LNCaP clone FGC (cell line): ENCODE measurements at regions not wholly inside any gene's neighbourhood (a gene's known extent, or its start where the extent isn't known, plus 50 kb on each side); places are given as distances from the start of the nearest gene placed in this dataset.

Experiments
- DNase-seq: peaks from one replicate; pipeline ENCODE4 v3.0.0-alpha.2; 2011; ENCODE audit warnings: low read depth
- H3K4me3 ChIP-seq: 2 replicates; pipeline ENCODE4 v1.5.1; 2011; ENCODE audit warnings: mild to moderate bottlenecking, low read depth, low read length, control low read depth
- CTCF ChIP-seq: IDR thresholded peaks from 2 replicates; pipeline ENCODE4 v1.5.1; 2012; ENCODE audit warnings: mild to moderate bottlenecking; ENCODE audit not compliant: control insufficient read depth, insufficient read depth; ENCODE audit errors: extremely low read depth

GRCh38 chr18:41783065-41783818 is 171.8 kb upstream of the PIK3C3 start:
- no peak for DNase-seq
- TF ChIP-seq CTCF = no peak
- H3K4me3 ChIP-seq = no peak overlapping the region

DNA sequence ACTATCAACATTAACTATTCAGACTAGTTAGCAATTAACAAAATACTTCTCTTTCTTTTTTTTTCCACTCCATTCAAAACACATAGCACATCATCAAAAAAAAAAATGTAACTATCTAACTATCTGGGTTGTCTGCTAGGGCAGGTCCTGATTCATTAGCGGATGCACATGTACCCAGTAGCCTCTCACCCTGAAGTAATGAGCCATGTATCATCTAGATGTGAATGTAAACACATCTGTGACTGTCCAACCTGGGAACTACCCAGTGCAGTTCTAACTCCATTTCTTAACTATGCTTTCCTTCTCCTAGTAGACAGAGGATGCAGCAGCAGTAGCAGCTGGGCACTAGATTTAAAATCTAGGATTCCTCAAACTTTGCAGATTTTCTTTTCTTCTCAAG is 183.1 kb upstream of the PIK3C3 start:
- DNase-seq = no peak
- H3K4me3 ChIP-seq = no peak overlapping the region
- TF ChIP-seq CTCF = no peak

DNA sequence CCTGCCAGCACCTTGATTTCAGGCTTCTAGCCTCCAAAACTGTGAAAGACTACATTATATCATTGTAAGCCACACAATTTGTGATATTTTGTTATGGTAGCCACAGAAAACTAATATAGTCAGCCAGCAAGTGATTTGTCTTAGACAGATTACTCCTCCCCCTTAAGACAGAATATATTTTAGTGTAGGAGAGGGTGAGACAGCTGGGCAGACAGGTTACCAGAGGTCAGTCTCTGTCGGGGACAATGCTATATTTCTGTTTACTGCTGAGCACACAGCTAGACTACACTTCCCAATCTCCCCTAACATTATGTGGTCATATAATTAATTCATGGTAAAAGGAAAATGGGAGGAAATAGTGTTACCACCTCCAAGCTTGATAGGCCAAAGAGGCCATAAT is 185.8 kb upstream of the PIK3C3 start:
- no peak for TF ChIP-seq CTCF
- no peak overlapping the region for H3K4me3 ChIP-seq
- no peak for DNase-seq

GRCh38 chr18:41768467-41768866 is 186.6 kb upstream of the PIK3C3 start:
- no peak overlapping the region for H3K4me3 ChIP-seq
- TF ChIP-seq CTCF = no peak
- DNase-seq = no peak

DNA sequence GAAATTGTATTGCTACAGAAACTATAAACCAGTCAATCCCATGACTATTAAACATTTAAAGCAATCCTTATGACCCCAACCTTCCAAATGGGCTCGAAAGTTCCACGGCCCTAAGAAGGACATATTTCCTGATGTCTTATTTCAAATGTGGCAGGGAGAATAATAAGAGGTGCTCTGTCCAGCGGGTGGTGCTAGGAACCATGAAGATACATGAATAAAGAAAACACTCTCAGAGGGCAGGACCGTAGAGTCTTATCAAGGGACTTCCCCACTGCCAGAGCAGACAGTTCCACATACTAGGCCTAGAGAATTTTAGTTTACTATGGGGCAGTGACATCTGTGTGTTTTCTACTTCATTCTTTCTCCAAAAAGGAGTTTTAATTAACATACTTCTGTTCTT is 187.1 kb upstream of the PIK3C3 start:
- H3K4me3 ChIP-seq = no peak overlapping the region
- no peak for DNase-seq
- TF ChIP-seq CTCF = peak; percentile 42

DNA sequence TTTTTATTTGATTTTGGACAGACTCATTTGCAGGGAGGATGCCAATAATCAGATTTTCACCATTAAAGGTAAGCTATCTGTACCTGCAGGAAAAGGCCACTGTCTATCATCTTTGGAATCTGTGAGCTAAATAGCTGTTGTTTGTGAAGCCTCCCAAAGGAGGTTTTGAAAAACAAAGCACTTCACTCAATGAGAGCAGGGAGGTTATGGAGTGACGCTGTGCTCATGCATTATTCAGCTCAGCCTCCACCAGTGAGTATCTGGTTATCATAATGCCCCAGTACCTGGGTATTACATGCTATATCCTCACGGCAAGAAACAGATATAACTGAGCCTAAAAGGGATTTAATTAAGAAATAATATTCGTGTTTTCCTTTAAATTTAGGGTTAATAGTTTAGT is 189.6 kb upstream of the PIK3C3 start:
- TF ChIP-seq CTCF = no peak
- DNase-seq = no peak
- no peak overlapping the region for H3K4me3 ChIP-seq

- no peak overlapping the region for H3K4me3 ChIP-seq
- TF ChIP-seq CTCF = no peak
- no peak for DNase-seq
Measured at GRCh38 chr18:41763361-41763760, 191.7 kb upstream of the PIK3C3 start.
